ENCODE measurements at regions not wholly inside any gene's neighbourhood (a gene's known extent, or its start where the extent isn't known, plus 50 kb on each side); places are given as distances from the start of the nearest gene placed in this dataset.

- no peak for TF ChIP-seq ZNF280C (tag by site-specific recombination; IDR thresholded peaks at IDR 0.05)
- no peak for TF ChIP-seq ZNF169 (tag by site-specific recombination; IDR thresholded peaks at IDR 0.05)
- TF ChIP-seq ZNF776 (tag by site-specific recombination; IDR thresholded peaks at IDR 0.05; ENCODE audit: borderline replicate concordance), result no peak
- no peak for TF ChIP-seq RBAK (tag by site-specific recombination; IDR thresholded peaks at IDR 0.05)
- TF ChIP-seq OSR2 (tag by site-specific recombination; IDR thresholded peaks at IDR 0.05), result no peak
- TF ChIP-seq MZF1 (tag by site-specific recombination; IDR thresholded peaks at IDR 0.05; ENCODE audit: borderline replicate concordance), result no peak
- TF ChIP-seq ZNF2 (tag by site-specific recombination; IDR thresholded peaks at IDR 0.05), result no peak
- no peak for TF ChIP-seq ZNF623 (tag by site-specific recombination; IDR thresholded peaks at IDR 0.05)
- TF ChIP-seq KLF1 (tag by site-specific recombination; IDR thresholded peaks at IDR 0.05), result no peak
These were observed 93.0 kb upstream of the ID2 start (continued) for GRCh38 chr2:8588831-8589191.

- POLR2A ChIA-PET, result no interaction called here
- Histone ChIP-seq H3K27ac (ENCODE audit: extremely low read depth, low read depth, low read length) (no peak overlapping the region), H3K36me3 (ENCODE audit: control insufficient read depth in 2 of 2, insufficient read depth in 1 of 2, low read length in 2 of 2) (no peaks in the 10 kb centered on the region), H3K9me3 (ENCODE audit: control insufficient read depth, insufficient read depth, low read depth, low read length) (no peaks in the 10 kb centered on the region), H3K4me1 (ENCODE audit: control insufficient read depth, insufficient read depth, low read length) (no peaks in the 10 kb centered on the region), H3K4me3 (ENCODE audit: low read depth, low read length) (no peak overlapping the region)
- CTCF ChIA-PET, result interaction anchor here (0.7 kb wide), 1 partner anchor 75 kb away, joined by 3 read pairs; no protein-coding TSS in a partner anchor
- TF ChIP-seq ZBTB8A (tag by site-specific recombination; IDR thresholded peaks at IDR 0.05), result no peak
- no peak for TF ChIP-seq ZNF19 (tag by site-specific recombination; IDR thresholded peaks at IDR 0.05; ENCODE audit: low read depth)
- TF ChIP-seq ZNF518A (tag by site-specific recombination; conservative IDR thresholded peaks at IDR 0.05; ENCODE audit: low read depth), result no peak
- TF ChIP-seq ZNF560 (tag by site-specific recombination; IDR thresholded peaks at IDR 0.05; ENCODE audit: borderline replicate concordance), result no peak
- no peak for TF ChIP-seq ZNF121 (tag by site-specific recombination; IDR thresholded peaks at IDR 0.05)
- no peak for TF ChIP-seq SP7 (tag by site-specific recombination; IDR thresholded peaks at IDR 0.05)
- no peak for TF ChIP-seq REST (tag by site-specific recombination; IDR thresholded peaks at IDR 0.05)
- no peak for TF ChIP-seq ZNF311 (tag by site-specific recombination; IDR thresholded peaks at IDR 0.05; ENCODE audit: borderline replicate concordance)
- no peak for TF ChIP-seq ZNF654 (tag by site-specific recombination; IDR thresholded peaks at IDR 0.05; ENCODE audit: low read depth)
- TF ChIP-seq ZNF274 (IDR thresholded peaks at IDR 0.05; ENCODE audit: low read length), result no peak
- no peak for TF ChIP-seq ZNF274 (tag by site-specific recombination; IDR thresholded peaks at IDR 0.05; ENCODE audit: borderline replicate concordance)
- TF ChIP-seq ZIC2 (tag by site-specific recombination; IDR thresholded peaks at IDR 0.05), result no peak
- TF ChIP-seq PRDM2 (tag by site-specific recombination; IDR thresholded peaks at IDR 0.05; ENCODE audit: borderline replicate concordance), result no peak
These were observed 92.1 kb upstream of the ID2 start for GRCh38 chr2:8589721-8590120.
